COLO829 (cell line): ENCODE measurements at regions not wholly inside any gene's neighbourhood (a gene's known extent, or its start where the extent isn't known, plus 50 kb on each side); places are given as distances from the start of the nearest gene placed in this dataset.

ENCODE experiments used
- DNase-seq: peaks from one replicate; pipeline ENCODE4 v3.0.0; 2012; ENCODE audit warnings: low spot score

DNA sequence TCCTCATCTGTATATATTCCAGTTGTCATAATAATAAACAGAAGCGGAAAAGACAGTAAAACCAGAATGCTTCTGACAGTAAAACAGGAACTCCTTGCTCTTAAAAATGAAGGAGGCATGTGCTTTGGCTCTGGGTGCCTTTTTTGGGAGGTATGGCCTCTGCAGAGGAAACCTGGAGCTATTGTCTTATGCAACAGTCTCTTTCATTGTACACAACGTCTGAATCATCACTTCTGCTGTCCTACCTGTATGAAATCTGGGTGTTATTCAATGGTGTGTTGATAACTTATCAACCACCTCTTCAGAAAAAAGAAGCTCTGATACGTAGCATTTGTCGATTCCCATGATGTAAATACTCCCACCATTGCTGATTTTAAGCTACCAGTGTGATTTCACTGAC is 64.8 kb downstream of the CDCA7 start:
- DNase-seq, result no peak

GRCh38 chr2:173424886-173425285 is 70.2 kb downstream of the CDCA7 start:
- no peak for DNase-seq

- no peak for DNase-seq
Observed at GRCh38 chr2:173427887-173428668, 73.4 kb downstream of the CDCA7 start.

DNA sequence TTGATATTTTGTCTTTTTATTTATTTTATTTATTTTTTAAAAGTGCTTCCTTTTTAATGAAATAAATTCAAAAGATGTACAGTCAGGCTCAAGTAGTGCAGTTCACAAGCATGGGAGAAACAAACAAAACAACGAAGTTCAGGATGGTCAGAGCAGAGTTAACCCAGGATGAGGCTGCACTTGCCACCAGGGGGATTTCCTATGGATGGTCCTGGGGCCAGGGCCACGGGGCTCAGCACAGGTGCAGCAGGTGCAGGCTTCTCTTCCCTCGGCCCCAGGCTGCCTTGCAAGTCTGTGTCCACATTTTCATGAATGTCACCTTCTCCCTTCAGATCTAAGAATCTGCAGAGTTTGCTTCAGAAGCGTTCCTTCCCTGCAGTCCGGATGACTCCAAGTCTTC is 76.5 kb downstream of the CDCA7 start:
- no peak for DNase-seq

DNA sequence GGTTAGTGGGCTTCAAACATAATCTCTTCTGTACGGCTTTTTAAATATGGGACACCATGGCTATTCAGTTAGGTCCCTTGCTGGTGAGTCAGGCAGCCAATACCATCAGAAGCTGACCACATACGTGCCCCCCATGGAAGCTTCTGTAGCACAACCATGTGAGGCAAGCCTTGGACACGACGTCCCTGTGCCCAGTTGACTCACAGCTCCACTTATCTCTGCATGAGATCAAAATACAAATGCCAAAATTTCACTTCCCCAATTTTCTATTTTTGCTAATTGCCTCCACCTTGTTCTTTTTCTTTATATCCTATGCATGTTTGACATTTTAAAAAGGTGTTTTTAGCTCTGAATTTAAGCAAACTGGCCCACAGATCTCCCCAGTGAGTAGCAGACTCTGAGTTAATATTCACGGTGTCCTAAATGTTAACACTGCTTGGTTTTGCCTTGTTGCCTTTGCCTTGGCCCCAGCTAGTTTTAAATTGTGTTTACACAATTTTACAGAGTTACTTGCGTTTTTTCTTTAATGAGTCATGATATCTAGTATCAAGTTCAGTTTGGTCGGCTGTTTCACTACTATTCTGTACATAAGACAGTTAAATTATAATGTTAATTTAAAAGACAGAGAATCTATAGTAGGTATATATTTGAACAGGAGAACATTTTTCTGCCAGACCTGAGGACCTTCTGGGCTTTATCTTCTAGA is 77.5 kb downstream of the CDCA7 start:
- DNase-seq, result no peak

DNA sequence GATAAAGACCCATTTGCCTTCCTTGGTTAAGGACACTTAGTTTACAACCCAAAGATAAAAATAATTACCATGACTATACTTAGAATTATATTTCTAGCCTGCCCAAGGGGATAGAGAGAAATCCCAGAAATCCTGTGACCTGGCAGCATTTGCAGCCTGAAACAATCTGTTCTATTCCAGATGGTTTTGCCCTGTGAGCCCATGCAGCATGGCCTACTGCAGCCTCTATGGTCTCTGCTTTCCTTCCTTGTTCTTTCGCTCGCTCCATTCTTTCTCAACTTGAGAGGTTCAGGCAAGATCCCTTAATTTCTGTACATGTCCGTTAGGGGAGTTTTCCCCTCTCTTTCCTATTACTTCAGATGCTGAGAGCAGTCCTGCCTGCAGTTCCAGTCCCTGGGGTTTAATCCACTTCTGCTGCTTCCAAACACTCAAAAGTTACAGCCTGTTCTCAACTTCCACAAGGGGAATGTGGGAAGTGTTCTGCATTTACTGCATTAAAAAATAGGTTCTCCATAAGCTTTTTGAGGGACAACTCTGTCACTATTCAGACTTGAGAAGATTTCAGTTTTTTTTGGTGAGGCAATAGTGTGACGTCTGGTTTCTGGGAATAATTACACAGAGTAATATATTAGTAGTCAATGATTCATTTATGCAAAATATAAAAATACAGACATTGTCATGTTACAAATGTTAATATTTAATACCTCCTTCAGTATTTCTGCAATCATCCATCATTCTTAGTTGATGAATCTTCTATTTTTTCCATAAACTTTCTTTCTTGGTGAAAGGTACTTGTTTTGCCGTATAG is 80.3 kb downstream of the CDCA7 start:
- no peak for DNase-seq

DNA sequence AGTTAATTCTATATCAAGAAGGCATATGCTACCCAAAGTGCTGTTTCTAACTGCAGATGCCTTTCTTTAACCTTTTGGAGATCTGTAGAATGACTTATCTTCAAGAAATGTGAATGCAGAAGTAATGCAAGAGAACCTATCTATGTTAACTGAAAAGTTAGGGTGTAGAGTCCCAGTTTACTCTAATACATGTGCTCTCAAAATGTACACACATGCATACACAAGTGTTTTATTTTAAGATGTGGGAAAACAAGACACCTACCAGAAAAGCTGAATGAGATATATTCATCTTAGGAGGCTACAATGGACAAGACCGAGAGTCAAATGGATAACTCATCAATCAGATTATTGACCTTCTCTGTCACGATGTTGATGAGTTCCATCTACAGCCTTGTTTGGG is 80.9 kb downstream of the CDCA7 start:
- no peak for DNase-seq

- no peak for DNase-seq
Observed at GRCh38 chr2:173436088-173436487, 81.4 kb downstream of the CDCA7 start.

GRCh38 chr2:173441222-173441621 is 86.5 kb downstream of the CDCA7 start:
- DNase-seq, result peak; percentile 30

DNA sequence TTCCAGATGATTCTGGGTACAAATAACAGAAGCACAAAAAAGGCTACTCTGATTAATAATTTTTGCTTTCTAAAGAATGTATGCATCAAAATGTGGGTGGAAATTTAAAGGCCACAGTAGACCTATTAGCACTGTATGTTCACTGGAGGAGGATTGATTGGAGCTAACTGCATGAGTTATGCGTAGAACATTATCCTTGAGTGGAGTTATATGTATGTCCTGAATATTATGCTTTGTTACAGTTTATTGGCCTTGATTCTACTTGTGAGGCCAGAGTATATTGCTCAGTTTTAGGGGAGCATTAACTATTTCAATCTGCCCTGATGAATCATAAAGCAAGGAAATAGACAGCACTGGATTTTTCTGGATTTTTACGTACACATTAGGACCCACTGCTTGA is 87.9 kb downstream of the CDCA7 start:
- no peak for DNase-seq

- no peak for DNase-seq
Observed at GRCh38 chr2:173446722-173447121, 92.0 kb downstream of the CDCA7 start.

DNA sequence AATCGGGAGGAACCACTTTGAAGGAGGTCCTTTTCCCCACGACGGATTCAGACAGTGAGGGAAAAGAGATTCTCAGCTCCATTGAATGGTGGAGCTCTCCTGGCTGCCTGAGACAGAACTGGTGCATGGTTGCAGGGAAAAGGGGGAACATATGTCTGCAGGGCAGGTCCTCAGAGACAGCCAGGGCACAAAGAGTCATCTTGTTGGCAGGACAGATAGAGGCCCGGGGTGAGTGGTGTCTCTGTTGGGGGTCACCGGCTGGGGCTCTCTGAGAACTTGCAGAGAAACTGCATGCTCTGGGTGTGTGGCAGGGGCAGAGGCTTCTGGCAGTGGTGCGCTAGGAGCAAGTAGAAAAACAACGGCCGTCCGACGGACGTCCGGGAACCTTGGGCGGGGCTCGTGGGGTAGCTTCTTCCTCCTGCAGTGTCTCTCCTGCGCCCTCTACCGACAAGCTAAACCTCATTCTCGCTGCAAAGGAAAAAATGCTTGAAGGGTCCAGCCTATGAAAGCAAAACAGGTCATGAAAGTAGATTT is 94.3 kb downstream of the CDCA7 start:
- DNase-seq, result peak; percentile 64

DNA sequence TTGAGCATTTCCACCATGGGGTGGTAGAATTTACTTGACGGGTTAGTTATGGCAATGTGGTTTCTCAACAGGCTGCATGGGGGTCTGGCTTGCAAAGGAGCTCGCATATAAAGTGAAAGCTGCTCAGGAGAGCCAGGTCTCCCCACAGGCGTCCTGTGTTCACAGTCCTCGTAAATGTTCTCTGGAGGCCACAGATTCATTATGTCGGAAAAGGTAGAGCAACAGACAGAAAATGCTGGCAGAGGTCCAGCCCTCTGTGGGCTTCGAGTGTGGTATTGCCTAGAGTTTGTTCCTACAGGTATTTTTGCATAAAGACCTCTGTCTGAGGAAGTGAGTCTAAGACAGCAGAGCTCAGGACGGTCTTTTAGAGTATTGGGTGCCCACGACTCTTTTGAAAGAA is 96.4 kb downstream of the CDCA7 start:
- no peak for DNase-seq

DNA sequence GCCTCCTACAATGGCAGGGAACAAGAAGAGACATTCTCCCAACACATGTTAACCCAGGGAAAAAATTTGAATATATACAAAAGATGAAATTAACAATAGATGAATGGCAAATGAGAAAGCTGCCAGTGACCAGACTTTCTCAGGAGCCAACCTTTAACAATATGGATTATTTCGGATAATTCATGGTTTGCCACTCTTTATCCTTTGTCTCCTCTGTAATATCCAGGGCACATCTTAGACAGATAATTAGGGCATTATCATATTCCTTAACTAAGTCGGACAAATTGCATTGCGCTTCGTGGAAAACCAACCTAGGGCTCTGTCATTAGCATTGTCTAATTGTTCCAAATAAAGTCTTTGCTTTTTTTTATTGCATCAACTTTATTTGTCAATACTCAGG is 97.3 kb downstream of the CDCA7 start:
- no peak for DNase-seq

DNA sequence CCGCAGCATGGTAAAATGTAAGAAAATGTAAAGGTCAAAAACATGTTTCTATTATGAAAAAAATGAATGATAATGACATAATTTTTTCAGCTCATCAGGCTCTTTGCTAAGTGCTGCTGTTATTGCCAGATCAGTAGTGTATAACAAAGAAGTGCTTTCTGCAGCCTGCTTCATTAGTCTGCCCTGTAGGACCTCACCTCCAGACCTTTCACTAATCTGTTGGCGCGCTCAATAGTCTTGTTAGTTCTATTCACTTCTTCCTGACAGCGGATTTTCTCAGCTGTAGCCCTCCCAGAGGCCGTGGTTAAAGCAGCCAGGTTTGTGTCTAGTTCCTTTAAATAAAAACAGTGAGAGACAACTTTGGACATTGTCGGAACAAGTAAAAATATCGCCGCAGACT is 97.7 kb downstream of the CDCA7 start:
- DNase-seq, result no peak

GRCh38 chr2:173456960-173457359 is 102.3 kb downstream of the CDCA7 start:
- DNase-seq, result no peak

- DNase-seq, result no peak
Observed at GRCh38 chr2:173457366-173457765, 102.7 kb downstream of the CDCA7 start.

DNA sequence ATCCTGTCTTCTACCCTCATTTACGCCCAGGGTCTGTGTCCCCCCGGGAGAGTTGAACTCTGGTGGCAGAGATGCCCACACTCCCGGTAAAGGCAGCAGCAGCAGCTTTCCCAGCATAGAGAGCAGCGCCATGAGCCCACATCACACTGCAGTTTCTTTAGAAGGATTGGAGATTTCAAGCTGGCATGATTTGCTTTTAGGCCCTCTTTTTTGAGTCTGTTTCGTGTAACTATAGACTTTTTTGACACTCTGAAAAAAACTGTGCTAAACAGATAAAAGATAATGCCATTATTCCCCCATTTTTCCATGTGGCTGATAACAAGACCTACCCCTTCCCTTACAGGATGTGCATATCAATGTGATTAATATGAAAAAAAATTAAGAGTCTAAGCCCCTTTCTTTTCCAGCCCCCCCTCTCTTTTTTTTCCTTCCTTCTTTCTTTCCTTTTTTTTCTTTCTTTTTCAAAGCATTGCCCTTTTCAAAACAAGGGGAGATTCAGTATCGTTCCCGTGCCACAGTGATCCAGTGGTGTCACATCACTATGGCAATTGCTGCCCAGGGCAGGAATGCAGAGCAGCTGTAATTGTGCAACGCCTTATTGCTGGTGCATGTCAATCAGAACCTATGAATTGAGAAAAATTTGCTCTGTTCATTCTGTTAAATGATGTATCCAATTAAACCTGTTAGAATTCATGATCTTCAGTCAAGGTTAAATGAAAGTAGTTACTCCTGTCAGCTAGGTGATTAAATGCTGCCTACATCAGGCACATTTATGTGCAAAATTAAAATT is 104.5 kb downstream of the CDCA7 start:
- DNase-seq, result no peak

DNA sequence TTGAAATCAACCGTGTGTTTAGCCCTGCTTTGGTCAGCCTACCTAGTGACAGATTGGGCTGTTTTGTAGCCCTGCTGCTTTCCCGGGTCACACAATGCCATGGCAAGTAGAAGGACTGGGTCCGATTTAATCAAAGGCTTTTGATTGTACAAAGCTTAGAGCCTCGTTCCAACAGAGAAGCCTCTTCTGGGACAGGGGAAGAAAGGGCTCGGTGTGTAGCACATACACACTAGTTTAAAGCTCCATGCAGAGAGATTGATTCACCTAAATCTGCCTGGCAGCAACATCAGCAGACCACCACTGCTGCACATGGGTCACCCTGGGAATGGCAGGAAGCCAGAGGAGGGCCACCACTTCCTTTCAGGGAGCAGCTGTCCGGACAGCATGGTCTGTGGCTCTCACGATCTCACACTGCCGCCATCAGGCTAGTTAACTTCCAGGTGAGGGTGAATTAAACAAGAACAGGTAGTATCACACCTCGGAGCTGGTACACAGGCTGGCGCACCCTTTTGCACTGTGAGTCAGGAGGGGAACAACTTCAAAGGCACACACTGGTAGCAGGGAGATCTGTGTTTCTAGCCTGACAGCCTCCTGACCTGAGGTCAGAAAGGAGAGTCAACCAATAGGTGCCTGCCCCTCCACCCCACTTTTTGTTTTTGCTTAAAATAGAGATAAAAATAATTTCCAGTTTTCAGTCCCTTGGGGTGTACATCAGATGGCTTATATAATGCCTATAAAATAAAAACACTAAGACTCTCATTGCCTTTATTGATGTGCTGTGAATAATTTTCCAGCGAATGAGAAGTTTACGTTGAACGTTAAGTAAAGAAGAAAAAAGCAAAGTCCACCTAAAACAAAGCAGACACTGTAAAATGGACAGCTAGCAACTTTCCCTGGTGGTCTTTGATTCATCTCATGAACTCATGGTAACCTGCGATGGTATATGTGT is 108.5 kb downstream of the CDCA7 start:
- no peak for DNase-seq

GRCh38 chr2:173463846-173464245 is 109.2 kb downstream of the CDCA7 start:
- no peak for DNase-seq

- no peak for DNase-seq
Observed at GRCh38 chr2:173467751-173468150, 113.1 kb downstream of the CDCA7 start.
